DND-41 (cell line): ENCODE measurements at regions not wholly inside any gene's neighbourhood (a gene's known extent, or its start where the extent isn't known, plus 50 kb on each side); places are given as distances from the start of the nearest gene placed in this dataset.

ENCODE experiments used
- ATAC-seq: fragments of 200-7000 bp; cut with Tn5 transposase; 3 replicates; pipeline ENCODE4 v1.9.1; 2021; ENCODE audit warnings: low read depth; ENCODE audit not compliant: insufficient read depth
- DNase-seq: peaks from one replicate; pipeline ENCODE4 v3.0.0-alpha.2; 2020
- H2AFZ ChIP-seq: 2 replicates; pipeline ENCODE4 v1.6.0; 2012; ENCODE audit warnings: low read depth, low read length
- H3K27ac ChIP-seq: 2 replicates; pipeline ENCODE4 v1.5.1; 2012; ENCODE audit warnings: low read length, inconsistent platforms
- H3K27me3 ChIP-seq: fragments of 200-600 bp; sonication (generic); 2 replicates; pipeline ENCODE4 v1.6.0; 2012; ENCODE audit warnings: low read length, mild to moderate bottlenecking, inconsistent platforms; ENCODE audit not compliant: insufficient read depth, poor library complexity
- H3K36me3 ChIP-seq: 2 replicates; pipeline ENCODE4 v1.5.1; 2012; ENCODE audit warnings: low read length, inconsistent platforms; ENCODE audit not compliant: insufficient read depth
- H3K4me1 ChIP-seq: 2 replicates; pipeline ENCODE4 v1.5.1; 2012; ENCODE audit warnings: mild to moderate bottlenecking, low read length; ENCODE audit not compliant: insufficient read depth
- H3K4me2 ChIP-seq: 2 replicates; pipeline ENCODE4 v1.6.0; 2012; ENCODE audit warnings: mild to moderate bottlenecking, moderate library complexity, low read length, inconsistent platforms; ENCODE audit not compliant: insufficient read depth
- H3K4me3 ChIP-seq, 2 experiments: fragments of 200-600 bp in 1 of 2; shearing (Covaris generic) in 1 of 2; 2 replicates each; pipeline ENCODE4 v1.5.1; 2012 to 2016; ENCODE audit warnings: inconsistent platforms in 2 of 2, low read length in 2 of 2, mild to moderate bottlenecking in 2 of 2, low read depth in 1 of 2, moderate library complexity in 1 of 2
- H3K79me2 ChIP-seq: 2 replicates; pipeline ENCODE4 v1.6.0; 2012; ENCODE audit warnings: low read length, inconsistent platforms; ENCODE audit not compliant: insufficient read depth
- H3K9ac ChIP-seq: 2 replicates; pipeline ENCODE4 v1.6.0; 2012; ENCODE audit warnings: low read depth, mild to moderate bottlenecking, inconsistent platforms, low read length, moderate library complexity
- H3K9me3 ChIP-seq: 2 replicates; pipeline ENCODE4 v1.5.1; 2012; ENCODE audit warnings: low read length, moderate library complexity, mild to moderate bottlenecking, inconsistent platforms; ENCODE audit not compliant: insufficient read depth, severe bottlenecking
- H4K20me1 ChIP-seq: 2 replicates; pipeline ENCODE4 v1.6.0; 2012; ENCODE audit warnings: low read length; ENCODE audit not compliant: insufficient read depth
- CTCF ChIP-seq: IDR thresholded peaks from 2 replicates; pipeline ENCODE4 v1.5.1; 2012; ENCODE audit warnings: borderline replicate concordance, low read length, moderate library complexity, mild to moderate bottlenecking; ENCODE audit not compliant: poor library complexity, severe bottlenecking; ENCODE audit errors: extremely low read depth
- EZH2 ChIP-seq: IDR thresholded peaks from 3 replicates; pipeline ENCODE4 v1.6.1; 2012; ENCODE audit warnings: borderline replicate concordance, low read depth, mild to moderate bottlenecking, moderate library complexity, low read length, inconsistent platforms; ENCODE audit not compliant: severe bottlenecking

- Histone ChIP-seq H3K79me2 (no peaks in the 10 kb centered on the region), H3K4me3 (no peak overlapping the region), H3K4me1 (no peaks in the 10 kb centered on the region), H3K4me2 (no peak overlapping the region), H3K36me3 (no peaks in the 10 kb centered on the region), H3K9me3 (no peaks in the 10 kb centered on the region), H3K9ac (no peak overlapping the region), H4K20me1 (no peaks in the 10 kb centered on the region), H2AFZ (no peak overlapping the region), H3K27me3 (no peaks in the 10 kb centered on the region), H3K27ac (no peak overlapping the region)
- ATAC-seq, result no peak
- no peak for TF ChIP-seq CTCF
- no peak for DNase-seq
These were observed 102.8 kb upstream of the SLC14A2 start for GRCh38 chr18:45512363-45512953.

GRCh38 chr18:45517181-45517741 is 98.0 kb upstream of the SLC14A2 start:
- no peak for DNase-seq
- H2AFZ ChIP-seq, result no peak overlapping the region
- H3K27ac ChIP-seq, result no peak overlapping the region
- TF ChIP-seq CTCF (no peak), EZH2 (no peak)
- H3K27me3 ChIP-seq, result no peaks in the 10 kb centered on the region
- no peaks in the 10 kb centered on the region for H3K4me1 ChIP-seq
- H3K4me3 ChIP-seq, result no peak overlapping the region
- H4K20me1 ChIP-seq, result no peaks in the 10 kb centered on the region
- no peak for ATAC-seq
- H3K79me2 ChIP-seq, result no peaks in the 10 kb centered on the region
- H3K9ac ChIP-seq, result no peak overlapping the region
- no peak overlapping the region for H3K4me2 ChIP-seq
- no peaks in the 10 kb centered on the region for H3K36me3 ChIP-seq
- no peaks in the 10 kb centered on the region for H3K9me3 ChIP-seq

- no peak overlapping the region for H3K9ac ChIP-seq
- H3K4me3 ChIP-seq, result no peak overlapping the region
- no peak overlapping the region for H3K27ac ChIP-seq
- no peak for DNase-seq
- H3K79me2 ChIP-seq, result no peaks in the 10 kb centered on the region
- no peak for ATAC-seq
- no peaks in the 10 kb centered on the region for H4K20me1 ChIP-seq
- no peaks in the 10 kb centered on the region for H3K27me3 ChIP-seq
- TF ChIP-seq EZH2, result no peak
- no peak for TF ChIP-seq CTCF
- no peaks in the 10 kb centered on the region for H3K9me3 ChIP-seq
- H3K4me1 ChIP-seq, result no peaks in the 10 kb centered on the region
- no peaks in the 10 kb centered on the region for H3K36me3 ChIP-seq
- no peak overlapping the region for H2AFZ ChIP-seq
- no peak overlapping the region for H3K4me2 ChIP-seq
These were observed 96.7 kb upstream of the SLC14A2 start for GRCh38 chr18:45518311-45519155.
